HCT116 (cell line): ENCODE measurements at regions not wholly inside any gene's neighbourhood (a gene's known extent, or its start where the extent isn't known, plus 50 kb on each side); places are given as distances from the start of the nearest gene placed in this dataset.

ENCODE experiments used
- ATAC-seq: fragments of 200-7000 bp; cut with Tn5 transposase; 2 replicates; pipeline ENCODE4 v1.9.1; 2020; ENCODE audit warnings: mild to moderate bottlenecking, moderate library complexity
- BruUV-seq: library from RNA; stranded (reverse); fragments of 400-500 nt; replicated peaks from 2 replicates; lab custom pipeline; 2021; lab: Mats Ljungman, UMichigan
- CTCF ChIA-PET: fragments of 300-600 bp; sonication (Branson Sonifier 250); formaldehyde crosslinking; loops from one replicate; lab custom pipeline; 2021; ENCODE audit warnings: antibody characterized with exemption; lab: Charles Lee
- POLR2A ChIA-PET: fragments of 300-600, 350-600 bp; sonication (Branson Sonifier 250); formaldehyde crosslinking; loops from one replicate; lab custom pipeline; 2021; ENCODE audit warnings: antibody characterized with exemption; lab: Charles Lee
- RAD21 ChIA-PET, 2 experiments: fragments of 300-600 bp; sonication (Branson Sonifier 250); formaldehyde crosslinking; loops; one replicate each; lab custom pipeline; 2023; ENCODE audit warnings: low total read pairs in 2 of 2; ENCODE audit not compliant: uncharacterized antibody in 2 of 2, unreplicated experiment in 2 of 2, low non-redundant PET in 1 of 2; lab: Charles Lee
- DNase-seq: peaks from one replicate; pipeline ENCODE4 v3.0.0-alpha.2; 2010; ENCODE audit warnings: low read depth, low spot score
- H2AFZ ChIP-seq: fragments of 200-600 bp; shearing (Covaris generic), sonication (generic); 2 replicates; pipeline ENCODE4 v1.6.1; 2017; ENCODE audit warnings: low read depth, mixed run types, mixed read lengths, antibody characterized with exemption, low read length; ENCODE audit not compliant: poor library complexity, severe bottlenecking
- H3K27ac ChIP-seq: 2 replicates; pipeline ENCODE4 v1.5.1; 2012; ENCODE audit warnings: low read depth, low read length
- H3K27me3 ChIP-seq: fragments of 200-600 bp; sonication (generic); 2 replicates; pipeline ENCODE4 v1.6.1; 2016; ENCODE audit warnings: mixed run types, low read length, mixed read lengths; ENCODE audit not compliant: insufficient read depth
- H3K36me3 ChIP-seq, 2 experiments: fragments of 200-500 bp in 1 of 2; fragments of 200-600 bp in 1 of 2; sonication (Bioruptor generic) in 1 of 2; sonication (generic) in 1 of 2; 2 replicates each; pipeline versions ENCODE4 v1.5.1 to v1.6.1; 2014 to 2016; ENCODE audit warnings: low read length in 2 of 2, inconsistent platforms in 1 of 2, mixed read lengths in 1 of 2, mixed run types in 1 of 2; ENCODE audit not compliant: insufficient read depth in 2 of 2, control insufficient read depth in 1 of 2
- H3K4me1 ChIP-seq, 2 experiments: fragments of 200-600 bp in 1 of 2; sonication (generic) in 1 of 2; 2 replicates each; pipeline versions ENCODE4 v1.5.1 to v1.6.1; 2012 to 2017; ENCODE audit warnings: low read length in 2 of 2, inconsistent platforms in 1 of 2, mild to moderate bottlenecking in 1 of 2, mixed read lengths in 1 of 2, mixed run types in 1 of 2, moderate library complexity in 1 of 2; ENCODE audit not compliant: insufficient read depth in 2 of 2, control insufficient read depth in 1 of 2
- H3K4me2 ChIP-seq: fragments of 200-600 bp; sonication (generic); 2 replicates; pipeline ENCODE4 v1.6.1; 2017; ENCODE audit warnings: mixed run types, low read length, mixed read lengths
- H3K4me3 ChIP-seq, 2 experiments: fragments of 200-600 bp in 1 of 2; sonication (generic) in 1 of 2; replicated peaks in 1 of 2; 2 replicates each; pipeline ENCODE4 v1.5.1; 2011 to 2016; ENCODE audit warnings: low read length in 2 of 2, control low read depth in 1 of 2, low read depth in 1 of 2, mild to moderate bottlenecking in 1 of 2, mixed read lengths in 1 of 2, mixed run types in 1 of 2
- H3K79me2 ChIP-seq: fragments of 200-600 bp; sonication (generic); 2 replicates; pipeline ENCODE4 v1.6.1; 2017; ENCODE audit warnings: mild to moderate bottlenecking, mixed run types, low read length, moderate library complexity, mixed read lengths; ENCODE audit not compliant: insufficient read depth
- H3K9ac ChIP-seq: fragments of 200-600 bp; sonication (generic); 2 replicates; pipeline ENCODE4 v1.6.1; 2016; ENCODE audit warnings: low read length, mixed read lengths
- H3K9me2 ChIP-seq: fragments of 200-600 bp; sonication (generic), shearing (Covaris generic); 2 replicates; pipeline ENCODE4 v1.6.1; 2017; ENCODE audit warnings: mixed run types, mild to moderate bottlenecking, moderate library complexity; ENCODE audit not compliant: insufficient read depth
- H3K9me3 ChIP-seq, 2 experiments: fragments of 200-500 bp in 1 of 2; fragments of 200-600 bp in 1 of 2; sonication (Bioruptor generic) in 1 of 2; sonication (generic) in 1 of 2; 2 replicates each; pipeline ENCODE4 v1.6.1; 2014 to 2017; ENCODE audit warnings: low read length in 2 of 2, mixed read lengths in 2 of 2, inconsistent platforms in 1 of 2, low read depth in 1 of 2, mild to moderate bottlenecking in 1 of 2, mixed run types in 1 of 2, moderate library complexity in 1 of 2; ENCODE audit not compliant: control insufficient read depth in 1 of 2, insufficient read depth in 1 of 2
- H4K20me1 ChIP-seq: fragments of 200-600 bp; sonication (generic), shearing (Covaris generic); 2 replicates; pipeline ENCODE4 v1.6.1; 2017; ENCODE audit warnings: mixed run types, mild to moderate bottlenecking, moderate library complexity; ENCODE audit not compliant: insufficient read depth
- ATF3 ChIP-seq: IDR thresholded peaks from 2 replicates; pipeline ENCODE4 v1.6.1; 2012
- CEBPB ChIP-seq: IDR thresholded peaks from 2 replicates; pipeline ENCODE4 v1.6.1; 2012; ENCODE audit warnings: low read depth
- EGR1 ChIP-seq: IDR thresholded peaks from 2 replicates; pipeline ENCODE4 v1.6.1; 2012; ENCODE audit warnings: low read depth
- EZH2phosphoT487 ChIP-seq: fragments of 200-600 bp; IDR thresholded peaks from 2 replicates; pipeline ENCODE4 v1.6.1; 2018; ENCODE audit warnings: antibody characterized with exemption, borderline replicate concordance
- JUND ChIP-seq: IDR thresholded peaks from 2 replicates; pipeline ENCODE4 v1.6.1; 2012
- POLR2A ChIP-seq: IDR thresholded peaks from 2 replicates; pipeline ENCODE4 v1.7.0; 2011; ENCODE audit warnings: borderline replicate concordance; ENCODE audit not compliant: insufficient read depth, insufficient read length; ENCODE audit errors: extremely low read depth
- POLR2AphosphoS5 ChIP-seq: IDR thresholded peaks from 2 replicates; pipeline ENCODE4 v1.6.1; 2011; ENCODE audit warnings: mild to moderate bottlenecking, low read depth, low read length, moderate library complexity
- RAD21 ChIP-seq: IDR thresholded peaks from 2 replicates; pipeline ENCODE4 v1.6.1; 2012; ENCODE audit warnings: low read depth, mild to moderate bottlenecking
- SP1 ChIP-seq: IDR thresholded peaks from 2 replicates; pipeline ENCODE4 v1.6.1; 2012; ENCODE audit warnings: low read depth
- SRF ChIP-seq: IDR thresholded peaks from 2 replicates; pipeline ENCODE4 v1.6.1; 2012; ENCODE audit warnings: low read depth
- TCF7L2 ChIP-seq: IDR thresholded peaks from 2 replicates; pipeline ENCODE4 v1.7.0; 2011; ENCODE audit warnings: borderline replicate concordance, inconsistent platforms; ENCODE audit not compliant: insufficient read depth, insufficient read length; ENCODE audit errors: extremely low read depth
- ZBTB33 ChIP-seq: IDR thresholded peaks from 2 replicates; pipeline ENCODE4 v1.6.1; 2011; ENCODE audit warnings: mild to moderate bottlenecking, low read length, moderate library complexity; ENCODE audit not compliant: insufficient replicate concordance; ENCODE audit errors: extremely low read depth
- ZFX ChIP-seq: fragments of 450-650 bp; IDR thresholded peaks from 2 replicates; pipeline ENCODE4 v1.6.1; 2017
- intact Hi-C: fragments of 100-400 bp; cut with micrococcal nuclease; formaldehyde crosslinking; loops from 2 replicates; pipeline ENCODE4 v1.10.0; 2022
- TF ChIP-seq, protein P1 (sequence below), 3 experiments: fragments of 200-600 bp in 1 of 3; sonication (generic) in 1 of 3; IDR thresholded peaks in 2 of 3; conservative IDR thresholded peaks in 1 of 3; 2 replicates each; pipeline ENCODE4 v1.5.1; 2012 to 2017; ENCODE audit warnings: low read depth in 2 of 3, low read length in 2 of 3, antibody characterized with exemption in 1 of 3, borderline replicate concordance in 1 of 3, control low read depth in 1 of 3, mild to moderate bottlenecking in 1 of 3, mixed read lengths in 1 of 3, mixed run types in 1 of 3, moderate library complexity in 1 of 3; ENCODE audit not compliant: insufficient read depth in 1 of 3
- TF ChIP-seq, protein P2 (sequence below): IDR thresholded peaks from 2 replicates; pipeline ENCODE4 v1.6.1; 2012; ENCODE audit warnings: low read depth

- BruUV-seq: no TSS peak
- no peak overlapping the region for H3K4me2 ChIP-seq
- no peak overlapping the region for H3K4me3 ChIP-seq
- ChIA-PET CTCF (no interaction called here), RAD21 (no interaction called here), POLR2A (no interaction called here)
- no peaks in the 10 kb centered on the region for H3K79me2 ChIP-seq
- no peak for TF ChIP-seq ZBTB33
- no peak for TF ChIP-seq EGR1
- TF ChIP-seq SP1: no peak
- TF ChIP-seq ATF3: no peak
- TF ChIP-seq ZFX: no peak
- no peak for TF ChIP-seq RAD21
- no peak for TF ChIP-seq SRF
- TF ChIP-seq, protein P1, sequence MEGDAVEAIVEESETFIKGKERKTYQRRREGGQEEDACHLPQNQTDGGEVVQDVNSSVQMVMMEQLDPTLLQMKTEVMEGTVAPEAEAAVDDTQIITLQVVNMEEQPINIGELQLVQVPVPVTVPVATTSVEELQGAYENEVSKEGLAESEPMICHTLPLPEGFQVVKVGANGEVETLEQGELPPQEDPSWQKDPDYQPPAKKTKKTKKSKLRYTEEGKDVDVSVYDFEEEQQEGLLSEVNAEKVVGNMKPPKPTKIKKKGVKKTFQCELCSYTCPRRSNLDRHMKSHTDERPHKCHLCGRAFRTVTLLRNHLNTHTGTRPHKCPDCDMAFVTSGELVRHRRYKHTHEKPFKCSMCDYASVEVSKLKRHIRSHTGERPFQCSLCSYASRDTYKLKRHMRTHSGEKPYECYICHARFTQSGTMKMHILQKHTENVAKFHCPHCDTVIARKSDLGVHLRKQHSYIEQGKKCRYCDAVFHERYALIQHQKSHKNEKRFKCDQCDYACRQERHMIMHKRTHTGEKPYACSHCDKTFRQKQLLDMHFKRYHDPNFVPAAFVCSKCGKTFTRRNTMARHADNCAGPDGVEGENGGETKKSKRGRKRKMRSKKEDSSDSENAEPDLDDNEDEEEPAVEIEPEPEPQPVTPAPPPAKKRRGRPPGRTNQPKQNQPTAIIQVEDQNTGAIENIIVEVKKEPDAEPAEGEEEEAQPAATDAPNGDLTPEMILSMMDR (IDR thresholded peaks at IDR 0.05 in 2 of 3, conservative IDR thresholded peaks at IDR 0.05 in 1 of 3; ENCODE audit: borderline replicate concordance in 1 of 3, insufficient read depth in 1 of 3, low read depth in 2 of 3, low read length in 2 of 3): no peak
- TF ChIP-seq, protein P2, sequence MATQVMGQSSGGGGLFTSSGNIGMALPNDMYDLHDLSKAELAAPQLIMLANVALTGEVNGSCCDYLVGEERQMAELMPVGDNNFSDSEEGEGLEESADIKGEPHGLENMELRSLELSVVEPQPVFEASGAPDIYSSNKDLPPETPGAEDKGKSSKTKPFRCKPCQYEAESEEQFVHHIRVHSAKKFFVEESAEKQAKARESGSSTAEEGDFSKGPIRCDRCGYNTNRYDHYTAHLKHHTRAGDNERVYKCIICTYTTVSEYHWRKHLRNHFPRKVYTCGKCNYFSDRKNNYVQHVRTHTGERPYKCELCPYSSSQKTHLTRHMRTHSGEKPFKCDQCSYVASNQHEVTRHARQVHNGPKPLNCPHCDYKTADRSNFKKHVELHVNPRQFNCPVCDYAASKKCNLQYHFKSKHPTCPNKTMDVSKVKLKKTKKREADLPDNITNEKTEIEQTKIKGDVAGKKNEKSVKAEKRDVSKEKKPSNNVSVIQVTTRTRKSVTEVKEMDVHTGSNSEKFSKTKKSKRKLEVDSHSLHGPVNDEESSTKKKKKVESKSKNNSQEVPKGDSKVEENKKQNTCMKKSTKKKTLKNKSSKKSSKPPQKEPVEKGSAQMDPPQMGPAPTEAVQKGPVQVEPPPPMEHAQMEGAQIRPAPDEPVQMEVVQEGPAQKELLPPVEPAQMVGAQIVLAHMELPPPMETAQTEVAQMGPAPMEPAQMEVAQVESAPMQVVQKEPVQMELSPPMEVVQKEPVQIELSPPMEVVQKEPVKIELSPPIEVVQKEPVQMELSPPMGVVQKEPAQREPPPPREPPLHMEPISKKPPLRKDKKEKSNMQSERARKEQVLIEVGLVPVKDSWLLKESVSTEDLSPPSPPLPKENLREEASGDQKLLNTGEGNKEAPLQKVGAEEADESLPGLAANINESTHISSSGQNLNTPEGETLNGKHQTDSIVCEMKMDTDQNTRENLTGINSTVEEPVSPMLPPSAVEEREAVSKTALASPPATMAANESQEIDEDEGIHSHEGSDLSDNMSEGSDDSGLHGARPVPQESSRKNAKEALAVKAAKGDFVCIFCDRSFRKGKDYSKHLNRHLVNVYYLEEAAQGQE: no peak
- TF ChIP-seq CEBPB: no peak
- no peak for TF ChIP-seq POLR2AphosphoS5
- TF ChIP-seq EZH2phosphoT487: no peak
- TF ChIP-seq JUND: no peak
- TF ChIP-seq POLR2A: no peak
- no peak for TF ChIP-seq TCF7L2
- peaks cover 8% of the 10 kb centered on the region; the same call in 1 of the 2 replicates for H3K27me3 ChIP-seq
- intact Hi-C loops: no loop called here
- ATAC-seq (no peak), DNase-seq (no peak)
- no peaks in the 10 kb centered on the region for H3K4me1 ChIP-seq
- no peaks in the 10 kb centered on the region for H3K36me3 ChIP-seq
- no peaks in the 10 kb centered on the region for H3K9me2 ChIP-seq
- no peak overlapping the region for H3K9ac ChIP-seq
- no peaks in the 10 kb centered on the region for H3K9me3 ChIP-seq
- no peaks in the 10 kb centered on the region for H4K20me1 ChIP-seq
- no peak overlapping the region for H2AFZ ChIP-seq
- H3K27ac ChIP-seq: no peak overlapping the region
These were observed 315.1 kb upstream of the RASGEF1B start for GRCh38 chr4:81786766-81787165.
